Thyroid gland (tissue), 4 donors: ENCODE measurements at regions not wholly inside any gene's neighbourhood (a gene's known extent, or its start where the extent isn't known, plus 50 kb on each side); places are given as distances from the start of the nearest gene placed in this dataset.

ENCODE experiments used
- POLR2A ChIP-seq, 2 donors: fragments of 450-650 bp; IDR thresholded peaks; one replicate each; pipeline ENCODE4 v1.6.1; 2017; ENCODE audit warnings: antibody characterized with exemption in 2 of 2, mild to moderate bottlenecking in 2 of 2, moderate library complexity in 1 of 2
- TF ChIP-seq, protein P1 (sequence below), 6 experiments: fragments of 200-600 bp in 3 of 6; fragments of 450-650 bp in 3 of 6; sonication (generic) in 3 of 6; IDR thresholded peaks; one replicate each; pipeline ENCODE4 v1.5.1; 2016 to 2019; ENCODE audit warnings: antibody characterized with exemption in 6 of 6, mild to moderate bottlenecking in 2 of 6, inconsistent platforms in 1 of 6, moderate library complexity in 1 of 6

DNA sequence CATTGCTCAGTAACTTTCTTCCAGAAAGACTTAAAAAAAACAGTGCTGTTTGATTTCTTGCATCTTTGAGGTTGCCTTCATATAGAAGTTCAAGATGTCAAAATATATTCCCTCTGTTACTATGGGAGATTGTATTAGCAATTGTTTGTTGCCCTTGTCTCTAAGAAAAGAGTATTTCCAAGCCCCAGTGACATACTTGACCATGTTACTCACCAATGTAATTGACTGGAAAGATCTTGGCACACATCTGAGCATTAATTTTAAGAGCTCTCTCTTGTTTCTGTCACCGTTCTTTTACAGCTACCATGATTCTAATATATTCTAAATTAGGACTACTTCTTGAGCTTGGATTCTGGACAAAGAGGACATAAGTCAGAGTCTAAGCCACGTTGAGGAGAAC, 902.7 kb upstream of the EPHA5 start:
- TF ChIP-seq, protein P1, sequence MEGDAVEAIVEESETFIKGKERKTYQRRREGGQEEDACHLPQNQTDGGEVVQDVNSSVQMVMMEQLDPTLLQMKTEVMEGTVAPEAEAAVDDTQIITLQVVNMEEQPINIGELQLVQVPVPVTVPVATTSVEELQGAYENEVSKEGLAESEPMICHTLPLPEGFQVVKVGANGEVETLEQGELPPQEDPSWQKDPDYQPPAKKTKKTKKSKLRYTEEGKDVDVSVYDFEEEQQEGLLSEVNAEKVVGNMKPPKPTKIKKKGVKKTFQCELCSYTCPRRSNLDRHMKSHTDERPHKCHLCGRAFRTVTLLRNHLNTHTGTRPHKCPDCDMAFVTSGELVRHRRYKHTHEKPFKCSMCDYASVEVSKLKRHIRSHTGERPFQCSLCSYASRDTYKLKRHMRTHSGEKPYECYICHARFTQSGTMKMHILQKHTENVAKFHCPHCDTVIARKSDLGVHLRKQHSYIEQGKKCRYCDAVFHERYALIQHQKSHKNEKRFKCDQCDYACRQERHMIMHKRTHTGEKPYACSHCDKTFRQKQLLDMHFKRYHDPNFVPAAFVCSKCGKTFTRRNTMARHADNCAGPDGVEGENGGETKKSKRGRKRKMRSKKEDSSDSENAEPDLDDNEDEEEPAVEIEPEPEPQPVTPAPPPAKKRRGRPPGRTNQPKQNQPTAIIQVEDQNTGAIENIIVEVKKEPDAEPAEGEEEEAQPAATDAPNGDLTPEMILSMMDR (IDR thresholded peaks at IDR 0.05) = no peak
- no peak for TF ChIP-seq POLR2A (IDR thresholded peaks at IDR 0.05)
